ENCODE measurements at regions not wholly inside any gene's neighbourhood (a gene's known extent, or its start where the extent isn't known, plus 50 kb on each side); places are given as distances from the start of the nearest gene placed in this dataset.
A peak's percentile ranks its signal among the peaks of the same experiment; 100 is the strongest.

DNA sequence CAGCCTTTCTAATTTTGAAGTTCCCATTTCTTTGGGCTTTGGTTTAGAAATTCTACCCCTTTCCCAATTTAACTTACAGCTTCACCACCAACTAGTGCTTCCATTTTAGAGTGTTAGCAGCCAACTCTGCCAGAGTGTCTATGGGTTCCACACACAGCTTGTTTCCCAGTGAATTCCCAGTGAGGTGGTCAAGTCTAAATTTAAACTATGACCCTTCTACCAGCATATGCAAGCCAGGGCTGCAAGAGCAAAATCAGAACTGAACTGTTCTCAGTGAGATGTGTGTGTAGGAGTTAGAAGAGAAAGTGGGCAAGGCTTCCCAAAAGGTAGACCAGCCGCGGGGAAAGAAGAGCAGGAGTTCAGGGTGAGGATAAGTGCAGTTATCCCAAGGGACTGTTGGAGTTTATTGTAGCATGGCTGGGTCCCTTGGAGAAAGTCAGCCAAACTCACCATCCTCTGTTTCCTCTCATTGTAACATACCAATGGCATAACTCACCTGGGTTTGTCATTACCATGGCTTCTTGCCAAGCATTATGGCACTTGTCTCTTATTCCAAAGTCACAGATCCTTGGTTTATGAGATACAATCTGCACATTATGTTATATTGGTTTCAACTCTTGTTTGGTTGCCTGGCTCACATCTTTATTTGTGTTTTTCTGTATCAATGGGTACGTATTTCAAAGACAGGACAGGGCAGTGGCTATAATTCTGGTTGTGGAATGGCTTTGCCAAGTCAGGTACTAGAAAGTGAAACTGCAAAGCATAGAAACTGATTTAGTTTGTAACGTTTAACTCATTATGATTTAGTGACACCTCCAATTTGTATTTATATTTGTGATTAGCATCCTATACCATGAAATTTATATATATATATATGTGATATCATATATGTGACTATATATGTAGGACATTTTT, 130.2 kb upstream of the UMPS start:
- DNase-seq = no peak

DNA sequence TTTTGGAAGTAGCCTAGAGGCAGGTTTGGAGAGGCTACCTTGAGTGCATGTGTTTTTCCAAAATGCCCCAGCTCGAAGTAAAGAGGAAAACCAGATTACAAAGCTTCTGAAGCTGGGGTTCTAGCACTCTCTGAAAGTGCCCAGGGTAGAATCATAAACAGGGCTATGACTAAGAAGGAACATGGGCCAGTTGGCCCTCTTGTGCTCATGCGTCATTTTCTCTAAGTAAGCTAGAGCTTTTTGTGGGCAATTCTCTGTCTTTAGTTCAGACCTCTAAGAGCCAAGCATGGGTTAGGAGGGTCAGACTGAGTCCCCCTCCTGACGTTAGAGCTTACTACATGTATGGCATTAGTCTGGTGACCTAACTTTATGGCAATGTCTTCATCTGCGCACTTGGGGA, 129.5 kb upstream of the UMPS start:
- no peak for DNase-seq

DNA sequence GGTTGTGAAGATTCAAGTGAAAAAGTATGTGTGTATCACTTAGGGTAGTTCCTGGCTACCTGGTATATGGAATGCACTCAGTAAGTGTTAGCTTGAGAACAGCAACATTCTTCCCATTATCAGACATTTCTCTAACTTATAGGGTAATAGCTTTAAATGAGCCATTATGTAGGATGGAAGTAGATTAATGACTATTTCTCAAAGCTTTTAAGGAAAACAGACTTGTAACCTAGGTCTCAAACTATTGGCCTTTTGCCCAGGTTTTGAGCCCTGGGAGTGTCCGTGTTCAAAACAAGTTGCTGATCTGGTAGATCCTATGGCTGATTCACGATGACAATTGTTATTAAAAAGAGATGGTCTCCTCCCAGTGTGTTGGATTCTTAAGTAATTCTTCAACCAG, 129.1 kb upstream of the UMPS start:
- no peak for DNase-seq

DNA sequence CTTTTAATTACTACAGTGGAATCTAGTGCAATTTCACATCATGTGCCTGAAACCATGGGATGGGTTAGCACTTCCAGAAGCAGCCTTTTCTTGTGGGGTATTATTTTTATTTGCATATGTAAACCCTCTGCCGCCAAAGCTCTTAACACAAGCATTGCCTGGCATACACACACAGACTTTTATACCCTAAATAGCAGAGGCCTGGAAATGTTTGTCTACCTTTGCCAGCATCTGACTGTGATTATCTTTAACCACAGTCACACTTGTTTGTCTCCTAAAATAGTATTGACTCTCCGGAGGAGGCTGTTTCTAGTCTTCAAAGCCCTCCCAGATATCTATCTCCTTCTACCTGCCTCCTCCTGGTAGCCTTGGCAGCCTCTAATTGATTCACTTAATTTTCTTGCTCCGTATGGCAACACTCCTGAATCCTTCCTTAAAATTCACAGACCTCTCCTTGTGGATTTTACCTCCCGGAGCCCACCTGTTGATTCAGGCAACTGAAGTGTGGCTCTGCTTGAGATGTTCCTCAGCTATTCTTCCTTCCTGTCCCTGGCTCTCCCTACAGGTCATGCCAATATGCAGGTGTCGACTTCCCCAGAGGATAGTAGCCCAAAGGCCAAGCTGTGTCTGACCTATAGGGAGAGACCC, 127.1 kb upstream of the UMPS start:
- DNase-seq = no peak

DNA sequence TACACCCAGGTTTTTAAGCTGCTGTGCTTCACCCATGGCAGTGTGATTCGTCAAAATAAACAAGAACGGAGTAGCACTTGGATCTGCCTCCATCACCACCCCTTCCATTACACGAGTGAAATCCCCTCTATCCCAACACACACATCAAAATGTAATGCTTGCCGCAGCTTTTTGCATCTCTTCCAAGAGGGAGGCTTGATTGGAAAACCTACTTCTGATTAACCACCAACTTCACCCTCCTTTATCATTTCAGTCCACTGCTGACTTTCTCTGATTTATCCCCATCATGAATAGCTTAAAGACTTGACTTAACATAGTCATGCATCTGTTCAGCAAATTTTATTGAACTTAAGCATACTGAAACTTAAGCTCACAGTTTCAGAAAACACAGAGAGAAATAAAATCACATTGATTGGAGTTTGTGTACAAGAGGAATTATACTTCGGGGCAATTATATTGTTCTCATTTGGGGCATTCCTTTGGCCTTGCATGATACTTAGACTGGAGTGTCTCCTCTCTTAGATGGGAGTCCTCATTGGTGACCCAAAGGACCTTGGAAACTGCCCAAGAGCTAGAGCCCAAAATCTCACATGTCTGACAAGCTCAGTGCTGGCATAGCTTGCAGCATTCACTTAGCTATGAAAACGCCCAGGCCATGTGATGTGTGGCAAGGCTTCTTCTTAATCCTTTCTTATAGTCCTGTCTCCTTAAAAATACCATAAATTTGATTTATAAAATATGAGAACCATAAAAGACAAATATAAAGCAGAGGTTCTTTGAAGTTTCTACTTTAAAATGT, 124.3 kb upstream of the UMPS start:
- DNase-seq = no peak

GRCh38 chr3:124607163-124607562, 123.1 kb upstream of the UMPS start:
- no peak for DNase-seq

GRCh38 chr3:124609402-124609801, 120.8 kb upstream of the UMPS start:
- no peak for DNase-seq

- no peak for DNase-seq
Measured at GRCh38 chr3:124610130-124610529, 120.1 kb upstream of the UMPS start.

GRCh38 chr3:124611520-124611919, 118.7 kb upstream of the UMPS start:
- DNase-seq = no peak

DNA sequence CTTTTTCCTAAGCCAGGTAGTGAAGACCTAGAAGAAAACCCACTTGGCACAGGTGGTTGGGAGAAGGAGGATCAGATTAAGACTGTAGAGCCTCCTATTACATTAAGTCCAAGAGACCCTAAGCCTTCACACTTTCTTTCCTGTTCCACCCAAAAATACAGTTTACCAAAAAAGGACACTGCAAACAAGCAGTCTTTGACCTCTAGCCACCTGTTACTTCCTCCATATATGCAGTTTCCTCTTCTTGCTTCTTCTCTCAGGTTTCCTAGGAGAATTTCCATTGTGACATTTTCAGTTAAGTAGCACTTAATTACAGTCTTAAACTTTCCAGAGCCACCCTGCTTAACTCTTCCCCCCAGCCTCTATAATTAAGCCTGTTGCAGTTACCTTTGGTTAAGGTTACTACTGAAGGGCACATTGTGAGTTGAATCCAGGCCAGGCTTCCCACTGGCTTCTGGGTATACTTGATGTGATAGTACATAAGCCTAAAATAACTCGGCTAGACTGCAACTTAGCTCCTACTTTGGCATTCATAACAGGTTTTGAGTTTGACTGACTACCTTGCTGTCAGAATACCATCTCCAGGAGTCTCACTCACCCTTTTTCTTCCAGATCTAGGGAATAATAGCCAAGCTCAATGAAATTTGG, 114.2 kb upstream of the UMPS start:
- DNase-seq = no peak

GRCh38 chr3:124617177-124617576, 113.1 kb upstream of the UMPS start:
- DNase-seq = no peak

DNA sequence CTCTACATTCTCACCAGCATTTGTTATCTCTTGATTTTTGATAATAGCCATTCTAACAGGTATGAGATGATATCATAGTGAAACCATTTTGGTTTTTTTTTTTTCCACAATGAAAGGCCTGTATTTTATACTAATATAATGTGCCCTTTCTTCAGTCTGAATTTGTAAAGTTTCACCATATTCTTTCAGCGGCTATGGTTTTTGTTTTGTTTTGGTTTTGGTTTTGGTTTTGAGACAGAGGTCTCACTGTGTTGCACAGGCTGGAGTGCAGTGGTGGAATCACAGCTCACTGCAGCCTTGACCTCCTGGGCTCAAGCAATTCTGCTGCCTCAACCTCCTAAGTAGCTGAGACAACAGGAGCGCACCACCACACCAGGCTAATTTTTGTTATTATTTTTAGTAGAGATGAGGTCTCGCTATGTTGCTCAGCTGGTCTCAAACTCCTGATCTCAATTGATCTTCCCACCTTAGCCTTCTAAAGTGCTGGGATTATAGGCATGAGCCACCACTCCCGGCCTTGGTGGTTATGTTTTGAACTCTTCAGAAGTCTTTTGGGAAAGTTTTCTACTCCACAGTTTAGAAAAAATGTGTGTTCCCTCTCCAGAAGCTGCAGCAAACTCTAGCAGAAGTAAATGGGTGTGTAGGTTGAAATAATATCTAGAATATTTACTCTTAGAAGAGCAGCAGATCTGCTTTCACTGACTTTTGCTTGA, 110.2 kb upstream of the UMPS start:
- DNase-seq = no peak

- no peak for DNase-seq
Measured at GRCh38 chr3:124620600-124621063, 109.6 kb upstream of the UMPS start.

- no peak for DNase-seq
Measured at GRCh38 chr3:124621498-124621897, 108.8 kb upstream of the UMPS start.

GRCh38 chr3:124625074-124625473, 105.2 kb upstream of the UMPS start:
- DNase-seq = no peak

DNA sequence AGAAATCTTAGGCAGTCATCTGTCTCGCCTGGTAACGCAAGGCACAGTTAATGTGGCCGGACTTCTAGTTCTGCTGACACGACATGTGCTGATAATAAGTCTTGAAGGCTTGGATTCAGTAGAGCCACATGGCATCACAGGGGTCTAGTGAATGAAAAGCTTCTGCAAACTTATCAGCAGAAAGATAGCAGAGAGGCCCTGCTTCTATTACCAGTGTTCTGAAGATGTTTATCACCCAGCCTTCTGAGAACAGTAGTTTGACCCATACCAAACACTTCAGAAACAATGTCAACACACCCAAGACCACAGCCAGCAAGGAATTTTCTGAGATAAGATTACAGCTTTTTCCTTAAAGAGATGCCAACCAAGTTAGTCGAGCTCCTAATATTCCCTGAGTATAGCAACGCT, 102.7 kb upstream of the UMPS start:
- peak; percentile 3 to 14 for DNase-seq

- DNase-seq = no peak
Measured at GRCh38 chr3:124628863-124629262, 101.4 kb upstream of the UMPS start.

GRCh38 chr3:124629497-124629896, 100.8 kb upstream of the UMPS start:
- no peak for DNase-seq

GRCh38 chr3:124630960-124631359, 99.3 kb upstream of the UMPS start:
- DNase-seq = no peak

- no peak for DNase-seq
Measured at GRCh38 chr3:124631727-124632126, 98.5 kb upstream of the UMPS start.

GRCh38 chr3:124632566-124633140, 97.6 kb upstream of the UMPS start:
- no peak for DNase-seq
